ENCODE measurements at regions not wholly inside any gene's neighbourhood (a gene's known extent, or its start where the extent isn't known, plus 50 kb on each side); places are given as distances from the start of the nearest gene placed in this dataset.
"Not testable (repeated sequence)": the region's sequence is repeated elsewhere in the genome, so short reads cannot be mapped to it uniquely, and the experiment has no call there.

DNA sequence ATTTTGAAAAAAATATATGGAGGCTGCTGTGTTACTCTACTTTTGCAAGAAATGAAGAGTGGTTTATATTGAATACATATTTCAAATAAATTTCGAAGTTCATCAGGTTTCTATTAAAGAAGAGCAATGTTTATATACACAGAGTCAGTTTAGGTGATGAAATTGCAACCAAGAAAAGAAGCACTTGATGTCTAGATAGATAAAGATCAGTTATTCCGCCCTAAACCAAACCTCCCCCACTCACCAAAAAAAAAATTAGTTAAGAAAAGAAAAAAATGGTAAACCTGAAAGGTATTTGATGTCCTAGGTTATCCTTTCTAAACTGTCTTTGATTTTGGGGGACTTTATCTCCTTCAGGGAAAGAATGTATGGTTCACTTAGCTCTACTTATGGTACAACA is 111.8 kb downstream of the SKIDA1 start:
- no peak for DNase-seq (ENCODE audit: low read depth, low spot score)
- no peak overlapping the region for H3K4me3 ChIP-seq (ENCODE audit: low read length)

- H3K4me3 ChIP-seq (ENCODE audit: low read length) = no peak overlapping the region
- no peak for DNase-seq (ENCODE audit: low read depth, low spot score)
Observed at GRCh38 chr10:21413268-21413667, 112.2 kb downstream of the SKIDA1 start.

GRCh38 chr10:21406595-21407193 is 118.8 kb downstream of the SKIDA1 start:
- peak; percentile 20 for DNase-seq (ENCODE audit: low read depth, low spot score)
- no peak overlapping the region for H3K4me3 ChIP-seq (ENCODE audit: low read length)

- no peak for DNase-seq (ENCODE audit: low read depth, low spot score)
Observed at GRCh38 chr10:21405981-21406380, 119.5 kb downstream of the SKIDA1 start.

DNA sequence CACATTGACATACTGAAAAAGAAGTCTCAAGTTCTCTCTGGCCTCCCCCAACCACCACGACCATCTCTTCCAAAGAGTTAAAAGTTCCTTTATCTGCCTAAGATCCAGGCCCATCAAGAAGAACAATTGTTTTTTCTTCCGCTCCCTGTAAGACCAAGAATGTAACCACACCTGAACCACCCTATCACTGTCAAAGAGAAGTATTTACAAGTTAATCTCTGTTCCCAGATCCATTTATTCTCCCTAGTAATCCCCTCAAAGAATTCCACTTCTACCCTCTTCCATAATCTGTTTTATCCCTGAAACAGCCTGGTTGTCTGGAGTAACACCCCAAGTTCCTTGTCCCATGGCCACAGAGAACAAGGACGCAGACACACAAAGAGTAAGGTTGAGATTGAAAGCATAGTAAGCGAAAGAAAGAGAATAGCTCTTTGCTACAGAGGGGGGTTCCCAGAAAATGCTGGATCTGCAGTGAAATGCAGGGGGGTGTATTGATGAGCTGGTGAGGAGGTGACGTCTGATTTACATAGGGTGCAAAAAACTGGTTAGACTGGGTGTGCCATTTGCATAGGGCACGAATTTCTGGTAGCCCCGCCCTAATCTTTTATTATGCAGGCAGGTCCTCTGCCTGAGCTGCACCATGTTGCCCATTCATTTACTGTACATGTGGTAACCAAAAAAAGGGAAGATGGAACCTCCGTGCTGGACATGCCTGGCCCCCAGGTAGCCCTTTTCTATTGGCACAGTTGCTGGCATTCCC is 122.0 kb downstream of the SKIDA1 start:
- no peak overlapping the region for H3K4me3 ChIP-seq (ENCODE audit: low read length)

More at GRCh38 chr10:21405981-21406380, 119.5 kb downstream of the SKIDA1 start:
- H3K4me3 ChIP-seq (ENCODE audit: low read length) = no peak overlapping the region

DNA sequence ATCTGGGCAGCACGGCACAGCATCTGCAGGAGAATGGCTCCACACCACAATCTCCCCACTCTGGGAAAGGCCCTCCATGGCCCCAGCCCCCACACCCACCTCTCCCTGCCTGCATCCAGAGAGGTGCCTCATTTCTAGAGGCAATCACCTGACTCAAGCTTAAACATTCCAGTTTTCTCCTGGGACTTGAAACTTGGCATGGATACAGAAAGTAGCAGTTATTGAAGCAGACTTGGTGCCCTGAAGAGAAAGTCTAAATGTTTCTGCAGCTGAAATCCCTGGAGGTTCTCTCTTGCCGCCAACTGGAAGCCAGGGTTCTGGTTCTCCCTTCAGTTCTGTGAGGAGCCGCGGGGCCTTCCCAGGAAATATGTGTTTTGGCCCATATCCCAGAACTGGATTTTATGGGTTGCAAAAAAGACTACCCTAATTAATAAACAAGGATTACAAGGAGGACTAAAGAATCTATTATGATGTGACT is 122.8 kb downstream of the SKIDA1 start:
- no peak overlapping the region for H3K4me3 ChIP-seq (ENCODE audit: low read length)
- no peak for DNase-seq (ENCODE audit: low read depth, low spot score)

More for the DNA sequence above, 122.0 kb downstream of the SKIDA1 start:
- DNase-seq (ENCODE audit: low read depth, low spot score) = no peak

- no peak for DNase-seq (ENCODE audit: low read depth, low spot score)
- no peak overlapping the region for H3K4me3 ChIP-seq (ENCODE audit: low read length)
Observed at GRCh38 chr10:21401196-21401595, 124.3 kb downstream of the SKIDA1 start.

DNA sequence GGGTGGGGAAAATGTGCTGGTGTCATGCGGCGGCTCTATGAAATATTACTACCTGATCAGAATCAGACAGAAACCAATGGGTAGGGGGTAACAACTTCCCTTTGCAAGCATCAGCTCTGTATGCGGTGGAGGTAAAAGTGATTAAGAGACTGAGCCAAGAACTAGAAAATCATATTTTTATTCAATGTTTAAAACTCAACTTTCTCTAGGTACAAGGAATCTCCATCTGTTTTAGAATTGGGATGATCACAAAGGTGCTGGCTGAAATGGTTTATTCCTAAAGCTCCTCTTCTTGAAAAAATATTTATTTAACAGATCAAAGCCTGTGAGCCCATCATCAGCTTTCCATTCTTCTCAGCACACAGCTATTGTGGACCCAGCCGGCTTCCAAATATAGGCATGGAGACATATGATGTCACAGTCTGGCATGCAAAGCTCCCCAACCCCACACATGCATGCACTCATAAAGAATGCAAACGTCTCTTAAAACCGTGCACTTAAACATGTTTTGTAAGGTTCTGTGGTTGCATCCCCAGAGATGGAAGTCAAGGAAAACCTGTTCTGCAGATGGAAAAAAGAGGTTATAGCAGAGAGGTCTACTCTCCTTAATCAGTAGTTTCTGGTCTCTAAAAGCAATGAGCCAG is 126.0 kb downstream of the SKIDA1 start:
- no peak for DNase-seq (ENCODE audit: low read depth, low spot score)
- H3K4me3 ChIP-seq (ENCODE audit: low read length) = no peak overlapping the region

GRCh38 chr10:21398563-21399231 is 126.8 kb downstream of the SKIDA1 start:
- no peak for DNase-seq (ENCODE audit: low read depth, low spot score)
- H3K4me3 ChIP-seq (ENCODE audit: low read length) = no peak overlapping the region

- DNase-seq (ENCODE audit: low read depth, low spot score) = no peak
- no peak overlapping the region for H3K4me3 ChIP-seq (ENCODE audit: low read length)
Observed at GRCh38 chr10:21396889-21397288, 128.6 kb downstream of the SKIDA1 start.

- DNase-seq (ENCODE audit: low read depth, low spot score) = no peak
- no peak overlapping the region for H3K4me3 ChIP-seq (ENCODE audit: low read length)
Observed at GRCh38 chr10:21393931-21394330, 131.6 kb downstream of the SKIDA1 start.

DNA sequence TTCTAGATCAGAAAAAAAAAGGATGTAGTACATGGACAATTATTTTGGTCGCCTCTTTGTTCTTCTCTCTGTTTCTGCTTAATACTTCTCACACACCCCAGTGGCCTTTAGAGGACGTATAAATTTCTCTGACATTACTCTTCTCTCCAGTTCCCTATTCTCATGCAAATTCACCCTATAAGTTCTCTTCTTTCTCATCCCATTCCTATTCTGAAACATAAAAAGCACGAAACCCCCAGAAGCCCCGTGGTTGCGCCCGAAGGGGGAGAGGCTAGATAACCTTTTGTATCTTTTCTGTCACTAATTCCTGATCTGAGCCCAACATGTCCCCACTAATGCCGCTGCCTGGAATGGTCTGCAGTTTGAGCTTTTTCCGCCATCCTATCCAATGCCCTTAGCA is 136.9 kb downstream of the SKIDA1 start:
- no peak overlapping the region for H3K4me3 ChIP-seq (ENCODE audit: low read length)
- DNase-seq (ENCODE audit: low read depth, low spot score) = no peak

GRCh38 chr10:21387868-21388267 is 137.6 kb downstream of the SKIDA1 start:
- no peak for DNase-seq (ENCODE audit: low read depth, low spot score)

DNA sequence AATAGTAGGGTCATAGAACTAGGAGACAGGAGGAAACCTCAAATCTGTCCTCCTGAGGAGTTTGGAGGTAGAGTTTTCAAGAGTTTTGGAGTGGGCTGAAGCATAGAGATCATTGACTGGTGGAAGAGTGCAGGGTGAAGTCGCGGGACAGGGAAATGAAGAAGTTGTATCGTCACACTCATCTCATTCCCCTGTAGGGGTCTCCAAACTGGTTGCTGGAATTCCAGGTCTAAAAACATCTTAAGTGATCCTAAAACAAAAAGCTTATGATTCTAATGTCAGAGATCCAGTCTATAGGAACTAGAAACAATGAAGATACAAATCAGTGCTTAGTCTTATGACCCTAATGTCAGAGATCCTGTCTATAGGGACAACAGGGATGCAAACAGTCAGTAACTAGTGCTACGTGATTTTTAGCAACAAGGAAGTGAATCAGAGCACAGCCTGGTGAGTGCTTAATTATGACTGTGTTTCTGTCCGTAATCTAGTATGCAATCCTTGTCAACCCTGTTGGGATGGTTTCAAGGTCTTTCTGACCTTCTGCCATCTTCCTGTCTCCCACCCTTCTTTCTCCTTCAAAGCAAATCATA is 139.4 kb downstream of the SKIDA1 start:
- no peak for DNase-seq (ENCODE audit: low read depth, low spot score)
- H3K4me3 ChIP-seq (ENCODE audit: low read length) = no peak overlapping the region

More at GRCh38 chr10:21387868-21388267, 137.6 kb downstream of the SKIDA1 start:
- no peak overlapping the region for H3K4me3 ChIP-seq (ENCODE audit: low read length)

DNA sequence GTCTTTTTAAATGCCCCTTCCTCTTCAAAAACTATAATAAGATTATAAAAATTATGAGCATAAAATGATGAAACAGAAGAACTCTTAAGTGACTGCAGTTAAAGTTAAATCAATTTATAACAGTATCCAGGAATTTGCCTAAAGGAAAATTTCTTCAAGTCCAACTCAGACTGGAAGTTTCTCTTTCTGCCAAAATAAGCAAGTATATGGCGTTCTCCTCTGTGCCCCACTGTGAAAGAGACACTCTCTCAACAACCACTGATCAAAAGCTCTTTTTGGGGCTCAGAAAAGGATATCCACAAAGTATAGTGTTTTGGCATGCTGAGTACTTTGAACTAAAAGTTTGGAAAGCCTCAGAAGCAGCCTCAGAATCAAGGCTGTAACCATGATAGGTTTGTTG is 139.9 kb downstream of the SKIDA1 start:
- DNase-seq (ENCODE audit: low read depth, low spot score) = no peak
- no peak overlapping the region for H3K4me3 ChIP-seq (ENCODE audit: low read length)

DNA sequence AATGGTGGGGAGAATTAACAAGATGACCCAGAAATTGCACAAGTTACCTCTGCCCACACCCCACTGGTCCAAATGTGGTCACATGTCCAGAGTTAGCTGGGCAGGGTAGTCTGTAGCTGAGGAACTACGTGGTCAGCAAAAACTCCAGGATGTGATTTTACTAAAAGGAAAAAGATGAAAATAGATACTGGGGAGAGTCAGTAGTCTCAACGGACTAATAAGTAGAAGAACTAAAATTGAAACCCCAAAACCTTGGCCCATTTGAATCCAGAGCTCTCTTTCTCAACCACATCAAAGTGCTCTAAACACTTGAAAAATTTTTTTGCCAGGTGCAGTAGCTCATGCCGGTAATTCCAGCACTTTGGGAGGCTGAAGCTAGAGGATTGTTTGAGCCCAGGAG is 146.3 kb downstream of the SKIDA1 start:
- DNase-seq (ENCODE audit: low read depth, low spot score) = peak; percentile 42

DNA sequence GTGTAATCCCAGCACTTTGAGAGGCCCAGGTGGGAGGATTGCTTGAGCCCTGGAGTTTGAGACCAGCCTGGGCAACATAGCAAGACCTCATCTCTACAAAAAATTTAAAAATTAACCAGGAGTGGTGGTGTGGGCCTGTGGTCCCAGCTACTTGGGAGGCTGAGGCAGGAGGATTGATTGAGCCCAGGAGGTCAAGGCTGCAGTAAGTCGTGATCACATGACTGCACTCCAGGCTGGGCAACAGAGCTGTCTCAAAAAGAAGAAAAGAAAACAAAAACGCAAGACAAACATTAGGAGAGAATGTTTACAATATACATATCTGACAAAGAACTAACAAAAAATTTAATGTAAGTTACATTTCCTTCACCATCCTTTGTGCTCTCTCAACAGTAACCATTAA is 150.2 kb downstream of the SKIDA1 start:
- not testable (repeated sequence) for DNase-seq (ENCODE audit: low read depth, low spot score); H3K4me3 ChIP-seq (ENCODE audit: low read length)

More for the DNA sequence above, 146.3 kb downstream of the SKIDA1 start:
- H3K4me3 ChIP-seq (ENCODE audit: low read length) = no peak overlapping the region

DNA sequence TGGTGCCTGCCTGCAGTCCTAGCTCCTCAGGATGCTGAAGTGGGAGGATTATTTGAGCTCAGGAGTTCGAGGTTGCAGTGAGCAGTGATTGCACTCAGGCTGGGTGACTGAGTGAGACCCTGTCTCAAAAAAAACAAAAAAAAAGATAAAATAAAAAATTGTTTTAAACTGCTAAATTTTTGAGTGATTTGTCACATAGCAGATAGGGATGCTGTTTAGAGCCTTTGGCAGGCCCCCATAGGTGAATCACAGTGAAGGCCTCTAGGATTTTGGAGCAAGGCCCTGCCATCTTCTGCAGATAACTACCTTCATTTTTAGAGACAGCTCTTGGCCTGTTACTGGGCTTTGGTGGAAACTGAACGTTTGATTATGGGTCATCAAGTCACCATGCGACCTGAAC is 151.6 kb downstream of the SKIDA1 start:
- not testable (repeated sequence) for H3K4me3 ChIP-seq (ENCODE audit: low read length); DNase-seq (ENCODE audit: low read depth, low spot score)

Data from Jurkat, Clone E6-1 (cell line).